H54 (cell line): ENCODE measurements at regions not wholly inside any gene's neighbourhood (a gene's known extent, or its start where the extent isn't known, plus 50 kb on each side); places are given as distances from the start of the nearest gene placed in this dataset.

Experiments used
- DNase-seq: peaks from one replicate; pipeline ENCODE4 v3.0.0; 2011; ENCODE audit warnings: low spot score, mixed read lengths; ENCODE audit not compliant: insufficient read length
- FAIRE-seq: peaks from 3 replicates; lab custom pipeline; 2011; peaks lifted over from hg19 to GRCh38; lab: Jason Lieb, UNC
- POLR2A ChIP-seq: IDR thresholded peaks from 2 replicates; pipeline ENCODE4 v1.6.1; 2011; ENCODE audit warnings: low read depth, mild to moderate bottlenecking, low read length

- DNase-seq (no peak), FAIRE-seq (no peak)
- TF ChIP-seq POLR2A: no peak
These were observed 216.4 kb downstream of the TLE3 start for GRCh38 chr15:69881302-69881670.

DNA sequence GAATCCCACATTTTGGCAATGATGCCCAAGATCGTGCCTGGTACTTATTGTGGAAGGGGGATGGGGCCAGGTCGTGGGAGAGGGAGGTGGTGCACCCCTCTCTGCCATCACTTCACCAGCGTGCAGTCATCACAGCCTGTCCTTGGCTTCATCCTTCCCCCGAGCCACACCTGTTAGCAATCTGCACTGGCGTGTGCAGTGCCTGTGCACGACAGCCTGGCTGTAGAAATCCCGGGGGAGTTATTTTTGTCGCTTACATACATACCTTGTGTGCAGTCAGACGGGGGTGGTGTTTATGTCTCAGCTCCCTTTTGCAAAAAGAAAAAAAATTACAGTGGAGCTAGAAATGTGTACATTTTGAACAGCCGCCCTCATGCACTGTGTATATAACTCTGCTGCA is 216.0 kb downstream of the TLE3 start:
- FAIRE-seq (no peak), DNase-seq (no peak)
- no peak for TF ChIP-seq POLR2A

- no peak for DNase-seq
- FAIRE-seq: no peak
- no peak for TF ChIP-seq POLR2A
These were observed 214.4 kb downstream of the TLE3 start for GRCh38 chr15:69883306-69883705.

GRCh38 chr15:69885173-69885955 is 212.4 kb downstream of the TLE3 start:
- no peak for TF ChIP-seq POLR2A
- no peak for FAIRE-seq

GRCh38 chr15:69887009-69887408 is 210.7 kb downstream of the TLE3 start:
- no peak for TF ChIP-seq POLR2A
- DNase-seq: no peak
- no peak for FAIRE-seq

More at GRCh38 chr15:69885173-69885955, 212.4 kb downstream of the TLE3 start:
- no peak for DNase-seq

DNA sequence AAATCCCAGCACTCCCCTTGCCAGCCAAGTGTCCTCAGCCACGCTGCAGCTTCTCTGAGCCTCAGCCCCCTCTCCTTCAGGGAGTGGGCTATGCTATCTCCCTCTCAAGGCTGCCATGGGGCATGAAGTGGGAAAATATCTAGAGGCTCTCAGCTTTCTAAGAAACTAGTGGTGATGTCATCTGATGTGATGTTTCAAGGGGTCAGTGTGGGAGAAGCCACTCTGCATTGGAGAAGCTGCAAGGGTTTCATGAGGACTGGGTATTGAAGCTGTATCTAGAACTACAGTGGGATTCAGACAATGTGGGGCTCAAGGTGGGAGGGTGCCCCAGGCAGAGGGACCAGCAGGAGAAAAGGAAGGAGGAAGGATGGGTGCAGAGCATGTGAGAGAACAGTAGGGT is 210.2 kb downstream of the TLE3 start:
- TF ChIP-seq POLR2A: no peak
- FAIRE-seq: no peak
- DNase-seq: no peak

- FAIRE-seq: no peak
These were observed 209.3 kb downstream of the TLE3 start for GRCh38 chr15:69888406-69888805.

GRCh38 chr15:69891070-69891536 is 206.6 kb downstream of the TLE3 start:
- FAIRE-seq (no peak), DNase-seq (no peak)
- no peak for TF ChIP-seq POLR2A

More at GRCh38 chr15:69888406-69888805, 209.3 kb downstream of the TLE3 start:
- no peak for DNase-seq
- no peak for TF ChIP-seq POLR2A

- no peak for TF ChIP-seq POLR2A
- DNase-seq (no peak), FAIRE-seq (no peak)
These were observed 206.1 kb downstream of the TLE3 start for GRCh38 chr15:69891606-69892005.

DNA sequence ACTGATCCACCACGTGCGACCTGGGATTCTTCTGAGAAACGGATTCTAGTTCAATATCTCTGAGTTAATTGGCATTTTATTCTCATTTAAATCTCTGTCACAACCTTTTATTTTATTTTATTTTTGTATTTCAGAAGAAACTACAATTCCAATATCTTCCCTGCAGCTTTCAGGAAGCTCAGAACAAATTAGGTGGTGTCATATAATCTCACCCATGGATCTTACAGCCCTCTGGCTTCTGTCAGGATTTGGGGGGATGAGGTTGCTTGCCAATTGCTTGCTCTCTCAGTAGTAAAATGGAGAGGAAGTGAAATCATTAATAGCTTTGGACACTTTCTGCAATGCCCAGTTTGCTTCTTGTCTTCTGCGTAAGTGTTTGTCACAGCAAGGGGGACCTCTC is 205.4 kb downstream of the TLE3 start:
- DNase-seq (no peak), FAIRE-seq (no peak)
- no peak for TF ChIP-seq POLR2A

- no peak for FAIRE-seq
- no peak for TF ChIP-seq POLR2A
- no peak for DNase-seq
These were observed 204.6 kb downstream of the TLE3 start for GRCh38 chr15:69893086-69893485.

- TF ChIP-seq POLR2A: no peak
- no peak for FAIRE-seq
- no peak for DNase-seq
These were observed 203.9 kb downstream of the TLE3 start for GRCh38 chr15:69893863-69894262.

GRCh38 chr15:69895202-69895601 is 202.5 kb downstream of the TLE3 start:
- FAIRE-seq (no peak), DNase-seq (no peak)
- TF ChIP-seq POLR2A: no peak

GRCh38 chr15:69896606-69897005 is 201.1 kb downstream of the TLE3 start:
- FAIRE-seq (no peak), DNase-seq (no peak)
- no peak for TF ChIP-seq POLR2A

- DNase-seq: no peak
- FAIRE-seq: no peak
- no peak for TF ChIP-seq POLR2A
These were observed 200.7 kb downstream of the TLE3 start for GRCh38 chr15:69897061-69897460.
